ENCODE measurements at regions not wholly inside any gene's neighbourhood (a gene's known extent, or its start where the extent isn't known, plus 50 kb on each side); places are given as distances from the start of the nearest gene placed in this dataset.

DNA sequence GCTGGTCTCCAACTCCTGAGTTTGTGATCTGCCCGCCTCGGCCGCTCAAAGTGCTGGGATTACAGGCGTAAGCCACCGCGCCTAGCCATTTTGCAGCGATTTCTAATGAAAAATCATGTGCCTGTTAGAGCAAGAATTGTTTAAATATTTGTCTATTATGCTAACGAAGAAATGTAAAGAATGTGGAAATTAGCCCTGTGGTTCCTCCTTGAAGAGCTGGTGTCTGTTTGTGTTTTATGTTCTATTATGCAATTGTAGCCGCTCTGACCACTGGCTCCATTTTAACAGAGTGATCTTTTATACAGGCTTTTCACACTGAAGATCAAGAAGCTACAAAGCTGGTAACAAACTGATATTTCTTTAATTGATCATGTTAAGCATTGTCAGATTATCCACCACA, 217.3 kb downstream of the USP22 start:
- DNase-seq (ENCODE audit: extremely low read depth in 1 of 4, low spot score in 3 of 4) (no peak), FAIRE-seq (no peak), ATAC-seq (no peak)
- H4K20me1 ChIP-seq (replicated peaks; ENCODE audit: control insufficient read depth, insufficient read depth, low read length), result no peaks in the 10 kb centered on the region
- ChIA-PET CTCF (ENCODE audit: low intra/inter-chr PET ratio) (no interaction called here), POLR2A (no interaction called here)
- intact Hi-C loops (cut with micrococcal nuclease) (no loop called here), in situ Hi-C loops (cut with MboI) (no loop called here)
- H3K9me1 ChIP-seq (ENCODE audit: control insufficient read depth, insufficient read depth, low read length), result no peaks in the 10 kb centered on the region
- H3K4me2 ChIP-seq (ENCODE audit: insufficient read depth, low read length), result no peak overlapping the region
- no peak overlapping the region for H3K4me3 ChIP-seq
- no peak overlapping the region for H3K27ac ChIP-seq (ENCODE audit: extremely low read depth, low read depth, low read length)
- BruUV-seq (replicated peaks), result no TSS peak
- H2AFZ ChIP-seq (ENCODE audit: low read depth, low read length), result no peak overlapping the region
- peaks cover 0 to 2% of the 10 kb centered on the region in 2 experiments; a peak in 1 of 5 replicates for H3K27me3 ChIP-seq (ENCODE audit: control insufficient read depth in 2 of 2, insufficient read depth in 2 of 2, low read length in 2 of 2)
- no peak overlapping the region for H3K9ac ChIP-seq (ENCODE audit: insufficient read depth in 1 of 2, low read depth in 2 of 2, low read length in 2 of 2)
- no peaks in the 10 kb centered on the region for H3K36me3 ChIP-seq (ENCODE audit: control insufficient read depth, insufficient read depth, low read length)
- WGBS (ENCODE audit: insufficient coverage, low coverage, missing lambda C conversion rate), result 29% methylated on average over 4 of the region's 9 CpGs
- H3K4me1 ChIP-seq (replicated peaks in 1 of 2; ENCODE audit: control insufficient read depth in 2 of 2, insufficient read depth in 2 of 2, low read length in 2 of 2), result no peaks in the 10 kb centered on the region
- no peaks in the 10 kb centered on the region for H3K9me3 ChIP-seq (replicated peaks; ENCODE audit: control insufficient read depth, insufficient read depth, low read depth, low read length)
- H3K79me2 ChIP-seq (ENCODE audit: control insufficient read depth, insufficient read depth, low read length), result no peaks in the 10 kb centered on the region
- no peak for TF ChIP-seq SPI1 (IDR thresholded peaks at IDR 0.05; ENCODE audit: borderline replicate concordance, low read depth, low read length)
- TF ChIP-seq, protein P1, sequence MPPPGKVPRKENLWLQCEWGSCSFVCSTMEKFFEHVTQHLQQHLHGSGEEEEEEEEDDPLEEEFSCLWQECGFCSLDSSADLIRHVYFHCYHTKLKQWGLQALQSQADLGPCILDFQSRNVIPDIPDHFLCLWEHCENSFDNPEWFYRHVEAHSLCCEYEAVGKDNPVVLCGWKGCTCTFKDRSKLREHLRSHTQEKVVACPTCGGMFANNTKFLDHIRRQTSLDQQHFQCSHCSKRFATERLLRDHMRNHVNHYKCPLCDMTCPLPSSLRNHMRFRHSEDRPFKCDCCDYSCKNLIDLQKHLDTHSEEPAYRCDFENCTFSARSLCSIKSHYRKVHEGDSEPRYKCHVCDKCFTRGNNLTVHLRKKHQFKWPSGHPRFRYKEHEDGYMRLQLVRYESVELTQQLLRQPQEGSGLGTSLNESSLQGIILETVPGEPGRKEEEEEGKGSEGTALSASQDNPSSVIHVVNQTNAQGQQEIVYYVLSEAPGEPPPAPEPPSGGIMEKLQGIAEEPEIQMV (tag; conservative IDR thresholded peaks at IDR 0.05; ENCODE audit: low read depth), result no peak
- no peak for TF ChIP-seq MYC (IDR thresholded peaks at IDR 0.05; ENCODE audit: low read depth, low read length)
- TF ChIP-seq MYC (CRISPR knock-in tag; IDR thresholded peaks at IDR 0.05; ENCODE audit: borderline replicate concordance, low read depth), result no peak
- TF ChIP-seq ZNF239 (CRISPR knock-in tag; IDR thresholded peaks at IDR 0.05), result no peak
- no peak for TF ChIP-seq EHMT2 (IDR thresholded peaks at IDR 0.05)
- TF ChIP-seq, protein P2, sequence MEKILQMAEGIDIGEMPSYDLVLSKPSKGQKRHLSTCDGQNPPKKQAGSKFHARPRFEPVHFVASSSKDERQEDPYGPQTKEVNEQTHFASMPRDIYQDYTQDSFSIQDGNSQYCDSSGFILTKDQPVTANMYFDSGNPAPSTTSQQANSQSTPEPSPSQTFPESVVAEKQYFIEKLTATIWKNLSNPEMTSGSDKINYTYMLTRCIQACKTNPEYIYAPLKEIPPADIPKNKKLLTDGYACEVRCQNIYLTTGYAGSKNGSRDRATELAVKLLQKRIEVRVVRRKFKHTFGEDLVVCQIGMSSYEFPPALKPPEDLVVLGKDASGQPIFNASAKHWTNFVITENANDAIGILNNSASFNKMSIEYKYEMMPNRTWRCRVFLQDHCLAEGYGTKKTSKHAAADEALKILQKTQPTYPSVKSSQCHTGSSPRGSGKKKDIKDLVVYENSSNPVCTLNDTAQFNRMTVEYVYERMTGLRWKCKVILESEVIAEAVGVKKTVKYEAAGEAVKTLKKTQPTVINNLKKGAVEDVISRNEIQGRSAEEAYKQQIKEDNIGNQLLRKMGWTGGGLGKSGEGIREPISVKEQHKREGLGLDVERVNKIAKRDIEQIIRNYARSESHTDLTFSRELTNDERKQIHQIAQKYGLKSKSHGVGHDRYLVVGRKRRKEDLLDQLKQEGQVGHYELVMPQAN (IDR thresholded peaks at IDR 0.05; ENCODE audit: borderline replicate concordance), result no peak
- TF ChIP-seq ZNF780A (CRISPR knock-in tag; IDR thresholded peaks at IDR 0.05), result no peak
- no peak for TF ChIP-seq EWSR1 (IDR thresholded peaks at IDR 0.05; ENCODE audit: borderline replicate concordance, low read depth, partially characterized antibody)
- TF ChIP-seq PYGO2 (tag; IDR thresholded peaks at IDR 0.05), result no peak
- TF ChIP-seq C11orf30 (IDR thresholded peaks at IDR 0.05; ENCODE audit: low read depth), result no peak
- TF ChIP-seq ZBTB1 (CRISPR knock-in tag; IDR thresholded peaks at IDR 0.05; ENCODE audit: borderline replicate concordance, low read depth), result no peak
- no peak for TF ChIP-seq ZNF121 (CRISPR knock-in tag; conservative IDR thresholded peaks at IDR 0.05)
- TF ChIP-seq E2F3 (CRISPR knock-in tag; IDR thresholded peaks at IDR 0.05), result no peak
- TF ChIP-seq TBL1XR1 (IDR thresholded peaks at IDR 0.05; ENCODE audit: low read length in 2 of 2), result no peak
- TF ChIP-seq, protein P3, sequence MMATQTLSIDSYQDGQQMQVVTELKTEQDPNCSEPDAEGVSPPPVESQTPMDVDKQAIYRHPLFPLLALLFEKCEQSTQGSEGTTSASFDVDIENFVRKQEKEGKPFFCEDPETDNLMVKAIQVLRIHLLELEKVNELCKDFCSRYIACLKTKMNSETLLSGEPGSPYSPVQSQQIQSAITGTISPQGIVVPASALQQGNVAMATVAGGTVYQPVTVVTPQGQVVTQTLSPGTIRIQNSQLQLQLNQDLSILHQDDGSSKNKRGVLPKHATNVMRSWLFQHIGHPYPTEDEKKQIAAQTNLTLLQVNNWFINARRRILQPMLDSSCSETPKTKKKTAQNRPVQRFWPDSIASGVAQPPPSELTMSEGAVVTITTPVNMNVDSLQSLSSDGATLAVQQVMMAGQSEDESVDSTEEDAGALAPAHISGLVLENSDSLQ (IDR thresholded peaks at IDR 0.05), result no peak
- TF ChIP-seq ETV1 (tag; conservative IDR thresholded peaks at IDR 0.05; ENCODE audit: low read depth), result no peak
- no peak for TF ChIP-seq MBD2 (IDR thresholded peaks at IDR 0.05; ENCODE audit: borderline replicate concordance, low read depth)
